ENCODE measurements at regions not wholly inside any gene's neighbourhood (a gene's known extent, or its start where the extent isn't known, plus 50 kb on each side); places are given as distances from the start of the nearest gene placed in this dataset.

GRCh38 chr11:23840872-23841271 is 656.0 kb upstream of the LUZP2 start:
- Histone ChIP-seq H3K4me2 (ENCODE audit: low read length) (no peak overlapping the region), H3K4me1 (ENCODE audit: low read length) (no peaks in the 10 kb centered on the region), H3K4me3 (ENCODE audit: low read length) (no peak overlapping the region), H2AFZ (ENCODE audit: low read depth, low read length) (no peak overlapping the region), H3K36me3 (replicated peaks; ENCODE audit: low read depth, low read length) (no peaks in the 10 kb centered on the region), H3K9ac (ENCODE audit: low read length) (no peak overlapping the region), H3K27me3 (ENCODE audit: low read depth, low read length) (no peaks in the 10 kb centered on the region), H3K9me3 (ENCODE audit: insufficient read depth, low read length) (no peaks in the 10 kb centered on the region), H3K79me2 (ENCODE audit: low read length) (no peaks in the 10 kb centered on the region), H4K20me1 (ENCODE audit: insufficient read depth, low read length) (no peaks in the 10 kb centered on the region), H3K27ac (ENCODE audit: low read length) (no peak overlapping the region)
- TF ChIP-seq CTCF (IDR thresholded peaks at IDR 0.05; ENCODE audit: low read depth, low read length), result no peak
- TF ChIP-seq EZH2phosphoT487 (IDR thresholded peaks at IDR 0.05; ENCODE audit: low read depth), result no peak

GRCh38 chr11:23846902-23847422 is 649.9 kb upstream of the LUZP2 start:
- Histone ChIP-seq H3K4me1 (ENCODE audit: low read length) (no peaks in the 10 kb centered on the region), H3K27me3 (ENCODE audit: low read depth, low read length) (no peaks in the 10 kb centered on the region), H3K9ac (ENCODE audit: low read length) (no peak overlapping the region), H4K20me1 (ENCODE audit: insufficient read depth, low read length) (no peaks in the 10 kb centered on the region), H3K79me2 (ENCODE audit: low read length) (no peaks in the 10 kb centered on the region), H3K27ac (ENCODE audit: low read length) (no peak overlapping the region), H3K4me2 (ENCODE audit: low read length) (no peak overlapping the region), H3K9me3 (ENCODE audit: insufficient read depth, low read length) (no peaks in the 10 kb centered on the region), H2AFZ (ENCODE audit: low read depth, low read length) (no peak overlapping the region), H3K4me3 (ENCODE audit: low read length) (no peak overlapping the region), H3K36me3 (replicated peaks; ENCODE audit: low read depth, low read length) (no peaks in the 10 kb centered on the region)
- TF ChIP-seq EZH2phosphoT487 (IDR thresholded peaks at IDR 0.05; ENCODE audit: low read depth) (no peak), CTCF (IDR thresholded peaks at IDR 0.05; ENCODE audit: low read depth, low read length) (no peak)

- no peaks in the 10 kb centered on the region for H3K79me2 ChIP-seq (ENCODE audit: low read length)
- H3K4me2 ChIP-seq (ENCODE audit: low read length), result no peak overlapping the region
- H2AFZ ChIP-seq (ENCODE audit: low read depth, low read length), result no peak overlapping the region
- H3K4me3 ChIP-seq (ENCODE audit: low read length), result no peak overlapping the region
- H3K27ac ChIP-seq (ENCODE audit: low read length), result no peak overlapping the region
- H4K20me1 ChIP-seq (ENCODE audit: insufficient read depth, low read length), result no peaks in the 10 kb centered on the region
- H3K9me3 ChIP-seq (ENCODE audit: insufficient read depth, low read length), result no peaks in the 10 kb centered on the region
- no peaks in the 10 kb centered on the region for H3K27me3 ChIP-seq (ENCODE audit: low read depth, low read length)
- no peak for TF ChIP-seq EZH2phosphoT487 (IDR thresholded peaks at IDR 0.05; ENCODE audit: low read depth)
- no peak for TF ChIP-seq CTCF (IDR thresholded peaks at IDR 0.05; ENCODE audit: low read depth, low read length)
- H3K4me1 ChIP-seq (ENCODE audit: low read length), result no peaks in the 10 kb centered on the region
- H3K9ac ChIP-seq (ENCODE audit: low read length), result no peak overlapping the region
- no peaks in the 10 kb centered on the region for H3K36me3 ChIP-seq (replicated peaks; ENCODE audit: low read depth, low read length)
These were observed 645.6 kb upstream of the LUZP2 start for GRCh38 chr11:23851216-23851615.

GRCh38 chr11:23856654-23857053 is 640.2 kb upstream of the LUZP2 start:
- no peak overlapping the region for H2AFZ ChIP-seq (ENCODE audit: low read depth, low read length)
- no peak for TF ChIP-seq EZH2phosphoT487 (IDR thresholded peaks at IDR 0.05; ENCODE audit: low read depth)
- TF ChIP-seq CTCF (IDR thresholded peaks at IDR 0.05; ENCODE audit: low read depth, low read length), result no peak
- H3K79me2 ChIP-seq (ENCODE audit: low read length), result no peaks in the 10 kb centered on the region
- H3K27me3 ChIP-seq (ENCODE audit: low read depth, low read length), result no peaks in the 10 kb centered on the region
- H3K36me3 ChIP-seq (replicated peaks; ENCODE audit: low read depth, low read length), result no peaks in the 10 kb centered on the region
- H3K4me2 ChIP-seq (ENCODE audit: low read length), result no peak overlapping the region
- no peaks in the 10 kb centered on the region for H4K20me1 ChIP-seq (ENCODE audit: insufficient read depth, low read length)
- H3K9me3 ChIP-seq (ENCODE audit: insufficient read depth, low read length), result no peaks in the 10 kb centered on the region
- no peak overlapping the region for H3K27ac ChIP-seq (ENCODE audit: low read length)
- no peak overlapping the region for H3K9ac ChIP-seq (ENCODE audit: low read length)
- H3K4me3 ChIP-seq (ENCODE audit: low read length), result no peak overlapping the region
- H3K4me1 ChIP-seq (ENCODE audit: low read length), result peaks cover 5% of the 10 kb centered on the region; the same call in 1 of the 2 replicates
